GM19043 (cell line): ENCODE measurements at regions not wholly inside any gene's neighbourhood (a gene's known extent, or its start where the extent isn't known, plus 50 kb on each side); places are given as distances from the start of the nearest gene placed in this dataset.
"Not testable (repeated sequence)": the region's sequence is repeated elsewhere in the genome, so short reads cannot be mapped to it uniquely, and the experiment has no call there.

Experiments used
- ATAC-seq: cut with Tn5 transposase; IDR thresholded peaks from one replicate; pipeline ENCODE4 v1.9.1; 2021; ENCODE audit warnings: low read depth; ENCODE audit not compliant: unreplicated experiment

DNA sequence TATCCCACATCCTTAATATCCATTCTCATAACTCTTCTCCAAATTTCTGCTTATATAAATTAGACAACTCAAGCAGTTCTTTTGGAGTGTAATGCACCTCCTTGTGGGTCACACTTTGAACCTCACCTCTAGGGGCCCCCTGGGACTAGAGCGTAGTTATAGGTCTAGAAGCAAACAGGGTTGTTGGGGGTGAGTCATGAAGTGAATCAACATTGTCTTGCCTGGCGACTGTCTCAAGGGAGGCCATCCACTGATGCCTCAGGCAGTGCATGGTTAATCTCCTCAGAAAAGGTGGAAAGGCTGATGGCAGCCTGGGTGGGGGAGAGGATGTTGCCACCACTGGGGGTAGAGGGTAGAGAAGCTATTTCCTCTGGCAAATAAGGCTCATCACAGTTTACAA lies 129.1 kb downstream of the TNFRSF21 start:
- no peak for ATAC-seq

- ATAC-seq = no peak
These were observed 130.4 kb downstream of the TNFRSF21 start for GRCh38 chr6:47179286-47179685.

DNA sequence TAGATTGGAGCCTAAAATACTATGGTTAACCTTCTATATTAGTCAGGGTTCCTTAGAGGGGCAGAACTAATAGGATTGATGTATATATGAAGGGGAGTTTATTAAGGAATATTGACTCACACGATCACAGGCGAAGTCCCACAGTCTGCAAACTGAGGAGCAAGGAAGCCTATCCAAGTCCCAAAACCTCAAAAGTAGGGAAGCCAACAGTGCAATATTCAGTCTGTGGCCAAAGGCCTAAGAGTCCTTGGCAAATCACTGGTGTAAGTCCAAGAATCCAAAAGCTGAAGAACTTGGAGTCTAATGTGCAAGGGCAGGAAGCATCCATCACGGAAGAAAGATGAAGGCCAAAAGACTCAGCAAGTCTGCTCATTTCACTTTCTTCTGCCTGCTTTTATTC lies 133.5 kb upstream of the ADGRF1 start:
- no peak for ATAC-seq

DNA sequence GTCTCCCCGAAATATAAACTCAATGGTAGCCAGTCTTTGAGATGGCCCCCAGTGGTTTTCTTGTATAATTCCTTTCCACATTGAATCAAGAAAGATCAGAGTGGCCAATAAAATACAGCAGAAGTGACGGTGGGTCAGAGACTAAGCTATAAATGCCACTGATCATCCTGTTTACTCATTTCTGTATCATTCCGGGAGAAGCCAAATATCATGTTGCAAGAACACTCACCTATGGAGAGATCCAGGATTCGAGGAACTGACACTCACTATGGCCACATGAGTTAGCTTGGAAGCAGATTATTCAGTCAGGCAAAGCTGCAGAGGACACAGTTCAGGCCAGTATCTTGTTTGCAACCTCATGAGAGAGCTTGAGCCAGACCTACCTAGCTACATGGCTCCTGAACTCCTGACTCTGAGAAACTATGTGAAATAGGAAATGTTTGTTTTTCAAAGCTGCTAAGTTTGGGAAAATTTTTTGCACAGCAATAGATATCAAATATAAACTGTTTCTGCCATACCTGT lies 132.4 kb upstream of the ADGRF1 start:
- ATAC-seq = no peak

DNA sequence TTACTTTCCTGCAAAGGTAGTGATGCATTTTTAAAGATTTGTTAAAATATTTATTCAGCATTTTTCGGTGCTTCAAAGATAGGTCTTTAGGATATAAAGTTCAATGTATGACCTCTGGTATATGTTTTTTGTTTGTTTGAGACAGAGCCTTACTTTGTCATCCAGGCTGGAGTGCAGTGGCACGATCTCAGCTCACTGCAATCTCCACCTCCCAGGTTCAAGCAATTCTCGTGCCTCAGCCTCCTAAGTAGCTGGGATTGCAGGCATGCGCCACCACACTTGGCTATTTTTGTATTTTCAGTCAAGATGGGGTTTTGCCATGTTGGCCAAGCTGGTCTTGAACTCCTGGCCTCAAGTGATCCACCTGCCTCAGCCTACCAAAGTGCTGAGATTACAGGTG lies 131.9 kb upstream of the ADGRF1 start:
- ATAC-seq = not testable (repeated sequence)

DNA sequence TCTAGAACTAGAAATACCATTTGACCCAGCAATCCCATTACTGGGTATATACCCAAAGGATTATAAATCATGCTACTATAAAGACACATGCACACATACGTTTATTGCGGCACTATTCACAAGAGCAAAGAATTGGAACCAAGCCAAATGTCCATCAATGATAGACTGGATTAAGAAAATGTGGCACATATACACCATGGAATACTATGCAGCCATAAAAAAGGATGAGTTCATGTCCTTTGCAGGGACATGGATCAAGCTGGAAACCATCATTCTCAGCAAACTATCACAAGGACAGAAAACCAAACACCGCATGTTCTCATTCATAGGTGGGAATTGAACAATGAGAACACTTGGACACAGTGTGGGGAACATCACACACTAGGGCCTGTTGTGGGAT lies 131.0 kb upstream of the ADGRF1 start:
- not testable (repeated sequence) for ATAC-seq

- ATAC-seq = no peak
These were observed 128.4 kb upstream of the ADGRF1 start for GRCh38 chr6:47170617-47170947.

DNA sequence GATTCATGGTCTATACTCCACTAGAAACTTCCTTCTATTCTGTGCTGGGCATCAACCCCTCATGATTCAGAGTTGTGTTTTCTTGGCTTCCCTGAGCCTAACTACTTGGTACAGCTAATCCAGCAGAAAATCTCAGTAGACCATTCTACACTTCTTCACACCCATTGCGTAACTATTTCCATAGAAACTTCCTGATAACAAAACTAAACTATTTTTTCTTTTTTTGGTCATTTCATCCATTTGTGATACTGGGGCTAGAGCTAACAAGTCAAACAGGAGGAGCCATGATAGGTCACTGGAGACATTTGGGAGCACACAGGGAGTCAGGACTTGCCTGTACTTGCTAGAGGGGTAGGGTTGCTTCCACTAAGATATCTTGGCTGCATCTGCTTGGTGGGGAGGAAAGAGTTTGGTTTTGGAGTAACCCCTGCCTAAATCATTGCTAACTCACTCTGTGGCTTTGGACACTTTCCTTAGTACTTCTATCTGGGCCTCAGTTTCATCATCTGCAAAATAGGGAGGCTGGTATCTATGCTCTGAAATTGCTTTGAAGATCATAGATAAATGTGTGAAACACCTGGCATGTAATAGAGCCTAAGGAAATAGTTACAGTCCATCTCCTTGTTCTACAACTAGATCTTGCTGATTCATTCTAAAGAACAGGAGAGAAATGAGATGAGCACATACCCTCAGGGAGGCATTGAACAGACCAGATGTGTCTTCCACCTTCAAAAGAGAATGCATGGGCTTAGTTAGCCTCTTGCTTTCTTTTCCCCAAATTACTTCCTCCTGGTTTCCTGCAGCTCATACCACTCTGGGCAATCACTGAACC lies 127.9 kb upstream of the ADGRF1 start:
- ATAC-seq = no peak

DNA sequence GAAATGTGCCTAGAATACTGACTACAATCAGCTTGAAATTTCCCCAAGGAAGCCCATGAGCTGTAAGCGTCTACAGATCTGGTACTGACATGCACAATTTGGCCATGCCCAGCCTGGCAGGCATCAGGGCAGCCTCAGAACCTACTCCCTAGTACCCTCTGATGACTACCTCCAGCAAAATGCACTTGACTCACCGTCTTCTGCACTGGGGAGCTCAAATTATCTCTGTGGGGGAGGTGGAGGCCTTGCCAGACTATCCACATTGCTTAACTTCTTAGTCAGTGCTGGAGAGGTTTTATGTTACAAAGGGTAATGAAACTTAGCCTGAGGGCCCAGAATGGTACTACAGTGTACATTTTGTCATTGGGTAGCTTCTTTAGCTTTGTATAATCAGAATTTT lies 126.0 kb upstream of the ADGRF1 start:
- ATAC-seq = no peak

GRCh38 chr6:47165918-47166317 lies 123.8 kb upstream of the ADGRF1 start:
- ATAC-seq = peak; percentile 58

GRCh38 chr6:47164877-47165276 lies 122.7 kb upstream of the ADGRF1 start:
- ATAC-seq = no peak

- ATAC-seq = no peak
These were observed 121.4 kb upstream of the ADGRF1 start for GRCh38 chr6:47163536-47163935.

- ATAC-seq = no peak
These were observed 120.7 kb upstream of the ADGRF1 start for GRCh38 chr6:47162793-47163192.

DNA sequence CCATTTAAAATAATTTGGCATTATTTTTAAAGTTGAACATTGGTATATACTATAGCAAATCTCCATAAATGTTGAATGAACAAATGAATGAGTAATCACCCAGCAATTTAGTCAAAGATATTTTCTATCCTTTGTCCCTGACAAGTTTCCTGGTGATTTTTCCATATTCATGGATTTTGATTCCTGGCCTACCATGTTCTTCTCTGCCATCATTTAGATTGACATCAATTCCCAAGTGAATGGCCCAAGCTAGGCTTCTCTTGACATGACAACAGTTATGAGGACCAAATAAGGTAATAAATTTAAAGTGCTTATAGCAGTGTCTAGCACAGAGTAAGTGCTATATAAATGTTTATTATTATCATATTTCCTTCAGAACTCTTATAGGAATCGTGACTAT lies 120.1 kb upstream of the ADGRF1 start:
- ATAC-seq = no peak

GRCh38 chr6:47161176-47161687 lies 119.1 kb upstream of the ADGRF1 start:
- no peak for ATAC-seq

DNA sequence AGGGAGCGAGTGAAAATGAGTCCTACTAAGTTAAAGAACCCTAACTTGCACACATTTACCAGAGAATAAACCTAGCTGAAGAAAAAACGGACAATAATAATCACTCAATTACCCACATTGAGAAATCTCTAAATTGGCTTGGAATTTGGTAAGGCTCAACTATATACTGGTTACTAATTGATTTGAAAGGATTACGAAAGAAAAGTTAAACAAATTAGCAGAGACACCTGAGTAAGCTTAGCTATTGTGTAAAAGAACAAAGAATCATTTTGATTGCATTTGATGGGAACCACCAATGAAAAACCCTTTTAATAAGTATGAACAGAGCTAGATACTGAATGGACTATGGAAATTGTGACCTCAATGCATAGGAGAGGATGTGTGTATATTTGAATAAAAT lies 118.6 kb upstream of the ADGRF1 start:
- ATAC-seq = no peak

- no peak for ATAC-seq
These were observed 117.6 kb upstream of the ADGRF1 start for GRCh38 chr6:47159763-47160162.

DNA sequence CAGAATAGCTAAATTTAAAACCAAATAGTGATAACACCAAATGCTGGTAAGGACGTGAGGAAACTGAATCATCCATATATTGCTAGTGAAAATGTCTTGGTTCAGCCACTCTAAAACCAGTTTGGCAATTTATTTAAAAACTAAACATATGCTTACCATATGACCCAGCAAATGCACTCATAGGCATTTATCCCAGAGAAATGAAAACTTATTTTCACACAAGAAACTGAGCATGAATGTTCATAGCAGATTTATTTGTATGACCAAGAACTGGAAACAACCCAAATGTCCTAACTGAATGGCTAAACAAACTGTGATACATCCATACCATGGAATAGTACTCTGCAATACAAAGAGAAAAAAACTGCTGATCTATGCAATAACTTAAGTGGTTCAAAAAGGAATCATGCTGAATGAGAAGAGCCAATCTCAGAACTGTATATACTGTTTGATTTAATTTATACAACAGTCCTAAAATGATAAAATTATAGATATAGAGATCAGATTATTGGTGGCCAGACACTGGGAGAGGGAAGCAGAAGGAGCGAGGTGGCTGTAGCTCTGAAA lies 115.6 kb upstream of the ADGRF1 start:
- no peak for ATAC-seq

GRCh38 chr6:47157063-47157462 lies 114.9 kb upstream of the ADGRF1 start:
- ATAC-seq = no peak

- ATAC-seq = no peak
These were observed 114.1 kb upstream of the ADGRF1 start for GRCh38 chr6:47156196-47156595.

GRCh38 chr6:47153404-47153755 lies 111.2 kb upstream of the ADGRF1 start:
- no peak for ATAC-seq
